MM.1S (cell line): ENCODE measurements at regions not wholly inside any gene's neighbourhood (a gene's known extent, or its start where the extent isn't known, plus 50 kb on each side); places are given as distances from the start of the nearest gene placed in this dataset.

Experiments used
- EZH2 ChIP-seq: fragments of 300-600 bp; sonication (generic); optimal IDR thresholded peaks from 2 replicates; pipeline ENCODE3; 2017; ENCODE audit warnings: low read depth, mild to moderate bottlenecking, antibody characterized with exemption, low read length, mixed read lengths
- EZH2phosphoT487 ChIP-seq: fragments of 300-600 bp; sonication (generic); IDR thresholded peaks from 2 replicates; pipeline ENCODE4 v1.6.1; 2018; ENCODE audit warnings: antibody characterized with exemption, low read length
- TF ChIP-seq, protein P1 (sequence below): fragments of 300-600 bp; sonication (generic); IDR thresholded peaks from 2 replicates; pipeline ENCODE4 v1.5.1; 2016; ENCODE audit warnings: antibody characterized with exemption, low read length, mixed read lengths

DNA sequence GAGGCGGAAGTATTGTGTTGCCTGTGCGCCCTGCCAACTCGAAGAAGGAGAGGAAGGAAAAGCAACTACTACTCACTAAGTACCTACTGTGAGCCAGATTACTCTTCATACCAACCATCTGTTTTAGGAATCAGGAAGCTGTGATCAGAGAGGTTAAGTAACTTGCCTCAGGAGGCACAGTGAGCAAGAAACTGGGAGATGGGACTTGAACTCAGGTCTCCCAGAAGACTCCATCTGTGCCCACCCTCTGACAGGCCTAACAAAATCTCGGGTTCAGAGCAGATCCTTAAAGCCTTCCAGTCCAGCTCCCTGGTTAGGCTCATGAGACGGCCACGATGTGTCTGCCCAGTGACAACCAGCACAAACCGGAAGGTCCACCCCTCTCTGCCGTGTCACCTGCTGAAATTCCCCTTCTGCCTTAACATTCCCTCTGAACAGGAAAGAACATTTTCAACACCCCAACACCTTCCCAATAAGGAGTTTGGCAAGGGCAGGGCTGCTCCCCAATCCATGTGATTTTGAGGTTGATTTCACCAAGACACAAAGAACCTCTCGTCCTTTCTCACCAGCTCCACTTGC, 230.1 kb downstream of the TOMM20 start:
- TF ChIP-seq, protein P1, sequence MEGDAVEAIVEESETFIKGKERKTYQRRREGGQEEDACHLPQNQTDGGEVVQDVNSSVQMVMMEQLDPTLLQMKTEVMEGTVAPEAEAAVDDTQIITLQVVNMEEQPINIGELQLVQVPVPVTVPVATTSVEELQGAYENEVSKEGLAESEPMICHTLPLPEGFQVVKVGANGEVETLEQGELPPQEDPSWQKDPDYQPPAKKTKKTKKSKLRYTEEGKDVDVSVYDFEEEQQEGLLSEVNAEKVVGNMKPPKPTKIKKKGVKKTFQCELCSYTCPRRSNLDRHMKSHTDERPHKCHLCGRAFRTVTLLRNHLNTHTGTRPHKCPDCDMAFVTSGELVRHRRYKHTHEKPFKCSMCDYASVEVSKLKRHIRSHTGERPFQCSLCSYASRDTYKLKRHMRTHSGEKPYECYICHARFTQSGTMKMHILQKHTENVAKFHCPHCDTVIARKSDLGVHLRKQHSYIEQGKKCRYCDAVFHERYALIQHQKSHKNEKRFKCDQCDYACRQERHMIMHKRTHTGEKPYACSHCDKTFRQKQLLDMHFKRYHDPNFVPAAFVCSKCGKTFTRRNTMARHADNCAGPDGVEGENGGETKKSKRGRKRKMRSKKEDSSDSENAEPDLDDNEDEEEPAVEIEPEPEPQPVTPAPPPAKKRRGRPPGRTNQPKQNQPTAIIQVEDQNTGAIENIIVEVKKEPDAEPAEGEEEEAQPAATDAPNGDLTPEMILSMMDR, result no peak
- no peak for TF ChIP-seq EZH2
- TF ChIP-seq EZH2phosphoT487, result no peak
